HEK293 (cell line): ENCODE measurements at regions not wholly inside any gene's neighbourhood (a gene's known extent, or its start where the extent isn't known, plus 50 kb on each side); places are given as distances from the start of the nearest gene placed in this dataset.

ENCODE experiments used
- CTCF ChIA-PET: fragments of 350-600 bp; formaldehyde crosslinking; extraction: SDS; loops from one replicate; lab custom pipeline; 2021; ENCODE audit warnings: antibody characterized with exemption; lab: Yijun Ruan, JAX
- POLR2A ChIA-PET: fragments of 300-600 bp; formaldehyde crosslinking; extraction: SDS; loops from one replicate; lab custom pipeline; 2020; ENCODE audit warnings: antibody characterized with exemption, inconsistent platforms; lab: Yijun Ruan, JAX
- H3K27ac ChIP-seq: fragments of 200-500 bp; sonication (Bioruptor generic); 2 replicates; pipeline ENCODE4 v1.5.1; 2014; ENCODE audit warnings: low read depth, low read length, control low read depth, inconsistent platforms; ENCODE audit errors: extremely low read depth
- H3K36me3 ChIP-seq, 2 experiments: fragments of 200-500 bp in 1 of 2; sonication (Bioruptor generic) in 1 of 2; 1 replicate in 1 of 2; 2 replicates in 1 of 2; pipeline ENCODE4 v1.5.1; 2014 to 2017; ENCODE audit warnings: inconsistent platforms in 2 of 2, low read length in 2 of 2; ENCODE audit not compliant: control insufficient read depth in 2 of 2, insufficient read depth in 1 of 2
- H3K4me1 ChIP-seq: fragments of 200-500 bp; sonication (Bioruptor generic); 2 replicates; pipeline ENCODE4 v1.5.1; 2014; ENCODE audit warnings: mild to moderate bottlenecking, low read length, inconsistent platforms; ENCODE audit not compliant: control insufficient read depth, insufficient read depth
- H3K4me3 ChIP-seq: 2 replicates; pipeline ENCODE4 v1.5.1; 2011; ENCODE audit warnings: low read depth, mild to moderate bottlenecking, control low read depth, low read length, moderate library complexity
- H3K9me3 ChIP-seq: fragments of 200-500 bp; sonication (Bioruptor generic); 2 replicates; pipeline ENCODE4 v1.5.1; 2014; ENCODE audit warnings: low read depth, low read length, inconsistent platforms; ENCODE audit not compliant: control insufficient read depth, insufficient read depth
- HOXC10 ChIP-seq: sonication (generic); formaldehyde crosslinking; IDR thresholded peaks from 2 replicates; pipeline ENCODE4 v1.8.1; 2023; ENCODE audit warnings: mild to moderate bottlenecking, missing genetic modification reagents
- INSM2 ChIP-seq: fragments of 450-650 bp; formaldehyde crosslinking; IDR thresholded peaks from 2 replicates; pipeline ENCODE4 v1.5.1; 2016; ENCODE audit warnings: missing biosample characterization, missing genetic modification characterization
- PATZ1 ChIP-seq: fragments of 450-650 bp; formaldehyde crosslinking; IDR thresholded peaks from 2 replicates; pipeline ENCODE4 v1.5.1; 2016; ENCODE audit warnings: missing biosample characterization, missing genetic modification characterization
- RBAK ChIP-seq: fragments of 450-650 bp; formaldehyde crosslinking; IDR thresholded peaks from 2 replicates; pipeline ENCODE4 v1.5.1; 2016; ENCODE audit warnings: missing biosample characterization, missing genetic modification characterization
- SALL2 ChIP-seq: fragments of 450-650 bp; formaldehyde crosslinking; IDR thresholded peaks from 2 replicates; pipeline ENCODE4 v1.5.0; 2017; ENCODE audit warnings: missing biosample characterization, mild to moderate bottlenecking, missing genetic modification characterization, borderline replicate concordance
- SCRT1 ChIP-seq: fragments of 450-650 bp; formaldehyde crosslinking; IDR thresholded peaks from 2 replicates; pipeline ENCODE4 v1.5.1; 2016; ENCODE audit warnings: missing biosample characterization, missing genetic modification characterization, borderline replicate concordance
- ZNF114 ChIP-seq: fragments of 450-650 bp; formaldehyde crosslinking; IDR thresholded peaks from 2 replicates; pipeline ENCODE4 v1.5.0; 2017; ENCODE audit warnings: missing biosample characterization, missing genetic modification characterization
- ZNF140 ChIP-seq: fragments of 450-650 bp; formaldehyde crosslinking; IDR thresholded peaks from 2 replicates; pipeline ENCODE4 v1.5.1; 2016; ENCODE audit warnings: missing biosample characterization, missing genetic modification characterization
- ZNF148 ChIP-seq: fragments of 450-650 bp; formaldehyde crosslinking; IDR thresholded peaks from 2 replicates; pipeline ENCODE4 v1.5.0; 2017; ENCODE audit warnings: missing biosample characterization, missing genetic modification characterization, borderline replicate concordance
- ZNF26 ChIP-seq: fragments of 450-650 bp; formaldehyde crosslinking; IDR thresholded peaks from 2 replicates; pipeline ENCODE4 v1.5.1; 2016; ENCODE audit warnings: missing biosample characterization, missing genetic modification characterization
- ZNF302 ChIP-seq: fragments of 450-650 bp; formaldehyde crosslinking; IDR thresholded peaks from 2 replicates; pipeline ENCODE4 v1.5.1; 2016; ENCODE audit warnings: missing biosample characterization, missing genetic modification characterization, low read depth
- ZNF398 ChIP-seq: fragments of 450-650 bp; formaldehyde crosslinking; IDR thresholded peaks from 2 replicates; pipeline ENCODE4 v1.5.1; 2017; ENCODE audit warnings: missing biosample characterization, missing genetic modification characterization
- ZNF488 ChIP-seq: fragments of 450-650 bp; formaldehyde crosslinking; IDR thresholded peaks from 2 replicates; pipeline ENCODE4 v1.5.1; 2016; ENCODE audit warnings: missing biosample characterization, missing genetic modification characterization
- ZNF521 ChIP-seq: fragments of 450-650 bp; formaldehyde crosslinking; IDR thresholded peaks from 2 replicates; pipeline ENCODE4 v1.5.1; 2017; ENCODE audit warnings: missing biosample characterization, mild to moderate bottlenecking, missing genetic modification characterization
- ZNF544 ChIP-seq: fragments of 450-650 bp; formaldehyde crosslinking; IDR thresholded peaks from 2 replicates; pipeline ENCODE4 v1.5.0; 2017; ENCODE audit warnings: missing biosample characterization, missing genetic modification characterization
- ZNF658 ChIP-seq: fragments of 450-650 bp; formaldehyde crosslinking; IDR thresholded peaks from 2 replicates; pipeline ENCODE4; 2016; ENCODE audit warnings: missing biosample characterization, missing genetic modification characterization
- ZNF670 ChIP-seq: fragments of 450-650 bp; formaldehyde crosslinking; IDR thresholded peaks from 2 replicates; pipeline ENCODE4 v1.5.1; 2016; ENCODE audit warnings: missing biosample characterization, missing genetic modification characterization, low read depth
- TF ChIP-seq, protein P1 (sequence below): fragments of 450-650 bp; formaldehyde crosslinking; IDR thresholded peaks from 2 replicates; pipeline ENCODE4 v1.5.1; 2016; ENCODE audit warnings: missing biosample characterization, missing genetic modification characterization
- TF ChIP-seq, protein P2 (sequence below): fragments of 450-650 bp; formaldehyde crosslinking; IDR thresholded peaks from 2 replicates; pipeline ENCODE4 v1.5.1; 2017; ENCODE audit warnings: missing biosample characterization, missing genetic modification characterization

DNA sequence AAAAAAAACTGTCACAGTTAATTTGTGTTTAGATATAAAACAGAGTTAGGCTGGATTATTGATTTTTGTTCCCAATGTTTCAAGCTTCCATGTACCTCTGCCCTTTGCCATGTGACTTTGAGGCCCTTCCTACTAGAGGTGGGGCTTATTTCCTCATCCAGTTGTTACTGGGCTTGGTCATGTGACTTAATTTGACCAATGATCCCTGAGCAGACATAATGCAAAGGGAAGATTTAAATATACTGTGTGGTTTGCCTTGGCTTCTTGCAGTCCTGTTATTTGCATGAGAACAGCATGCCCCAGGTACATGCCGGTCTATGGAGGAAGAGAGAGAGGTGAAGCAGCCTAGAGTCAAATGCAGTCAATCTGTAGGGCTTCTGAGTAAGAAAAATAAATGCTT is 347.0 kb downstream of the MIAT start:
- Histone ChIP-seq H3K9me3 (no peaks in the 10 kb centered on the region), H3K4me3 (no peak overlapping the region), H3K36me3 (no peaks in the 10 kb centered on the region), H3K4me1 (no peaks in the 10 kb centered on the region), H3K27ac (no peak overlapping the region)
- ChIA-PET CTCF (no interaction called here), POLR2A (no interaction called here)
- TF ChIP-seq INSM2 (no peak), PATZ1 (tag by site-specific recombination) (no peak)

- no peaks in the 10 kb centered on the region for H3K9me3 ChIP-seq
- no peak overlapping the region for H3K27ac ChIP-seq
- CTCF ChIA-PET: interaction anchor here (0.5 kb wide), 1 partner anchor 173 kb away, joined by 3 read pairs; no protein-coding TSS in a partner anchor
- POLR2A ChIA-PET: no interaction called here
- no peaks in the 10 kb centered on the region for H3K4me1 ChIP-seq
- no peaks in the 10 kb centered on the region for H3K36me3 ChIP-seq
- H3K4me3 ChIP-seq: no peak overlapping the region
- TF ChIP-seq ZNF148: peak; percentile 51; the same call in 1 of the 2 replicates
- TF ChIP-seq ZNF488 (tag by site-specific recombination): peak; percentile 32
- 0 out of 2 replicates have a peak, but pooled peaks have one; percentile 8 for TF ChIP-seq ZNF302
- TF ChIP-seq RBAK (tag by site-specific recombination): peak; percentile 40; the same call in 1 of the 2 replicates
- TF ChIP-seq, protein P1, sequence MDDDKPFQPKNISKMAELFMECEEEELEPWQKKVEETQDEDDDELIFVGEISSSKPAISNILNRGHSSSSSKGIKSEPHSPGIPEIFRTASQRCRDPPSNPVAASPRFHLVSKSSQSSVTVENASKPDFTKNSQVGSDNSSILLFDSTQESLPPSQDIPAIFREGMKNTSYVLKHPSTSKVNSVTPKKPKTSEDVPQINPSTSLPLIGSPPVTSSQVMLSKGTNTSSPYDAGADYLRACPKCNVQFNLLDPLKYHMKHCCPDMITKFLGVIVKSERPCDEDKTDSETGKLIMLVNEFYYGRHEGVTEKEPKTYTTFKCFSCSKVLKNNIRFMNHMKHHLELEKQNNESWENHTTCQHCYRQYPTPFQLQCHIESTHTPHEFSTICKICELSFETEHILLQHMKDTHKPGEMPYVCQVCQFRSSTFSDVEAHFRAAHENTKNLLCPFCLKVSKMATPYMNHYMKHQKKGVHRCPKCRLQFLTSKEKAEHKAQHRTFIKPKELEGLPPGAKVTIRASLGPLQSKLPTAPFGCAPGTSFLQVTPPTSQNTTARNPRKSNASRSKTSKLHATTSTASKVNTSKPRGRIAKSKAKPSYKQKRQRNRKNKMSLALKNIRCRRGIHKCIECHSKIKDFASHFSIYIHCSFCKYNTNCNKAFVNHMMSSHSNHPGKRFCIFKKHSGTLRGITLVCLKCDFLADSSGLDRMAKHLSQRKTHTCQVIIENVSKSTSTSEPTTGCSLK (tag by site-specific recombination): 0 out of 2 replicates have a peak, but pooled peaks have one; percentile 86
- 0 out of 2 replicates have a peak, but pooled peaks have one; percentile 16 for TF ChIP-seq SCRT1 (tag by site-specific recombination)
- peak; percentile 34; the same call in 1 of the 2 replicates for TF ChIP-seq ZNF670 (tag by site-specific recombination)
- peak; percentile 61; the same call in 1 of the 2 replicates for TF ChIP-seq ZNF521
- TF ChIP-seq SALL2 (tag by site-specific recombination): 0 out of 2 replicates have a peak, but pooled peaks have one; percentile 46
- peak; percentile 95 for TF ChIP-seq ZNF114
- no peak for TF ChIP-seq ZNF140 (tag by site-specific recombination)
- no peak for TF ChIP-seq ZNF398 (tag by site-specific recombination)
- TF ChIP-seq, protein P2, sequence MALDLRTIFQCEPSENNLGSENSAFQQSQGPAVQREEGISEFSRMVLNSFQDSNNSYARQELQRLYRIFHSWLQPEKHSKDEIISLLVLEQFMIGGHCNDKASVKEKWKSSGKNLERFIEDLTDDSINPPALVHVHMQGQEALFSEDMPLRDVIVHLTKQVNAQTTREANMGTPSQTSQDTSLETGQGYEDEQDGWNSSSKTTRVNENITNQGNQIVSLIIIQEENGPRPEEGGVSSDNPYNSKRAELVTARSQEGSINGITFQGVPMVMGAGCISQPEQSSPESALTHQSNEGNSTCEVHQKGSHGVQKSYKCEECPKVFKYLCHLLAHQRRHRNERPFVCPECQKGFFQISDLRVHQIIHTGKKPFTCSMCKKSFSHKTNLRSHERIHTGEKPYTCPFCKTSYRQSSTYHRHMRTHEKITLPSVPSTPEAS (tag by site-specific recombination): no peak
- no peak for TF ChIP-seq ZNF26 (tag by site-specific recombination)
- TF ChIP-seq ZNF544 (tag by site-specific recombination): peak; percentile 26; the same call in 1 of the 2 replicates
- TF ChIP-seq ZNF658: peak; percentile 96
- TF ChIP-seq HOXC10: no peak
These were observed 351.1 kb downstream of the MIAT start for GRCh38 chr22:27008454-27008853.
